IPS DF 4.7 (cell line): ENCODE measurements at regions not wholly inside any gene's neighbourhood (a gene's known extent, or its start where the extent isn't known, plus 50 kb on each side); places are given as distances from the start of the nearest gene placed in this dataset.
"Not testable (repeated sequence)": the region's sequence is repeated elsewhere in the genome, so short reads cannot be mapped to it uniquely, and the experiment has no call there.

ENCODE experiments used
- DNase-seq: peaks from one replicate; pipeline ENCODE4 v3.0.0-alpha.2; 2013; ENCODE audit warnings: low spot score; ENCODE audit errors: extremely low read depth

DNA sequence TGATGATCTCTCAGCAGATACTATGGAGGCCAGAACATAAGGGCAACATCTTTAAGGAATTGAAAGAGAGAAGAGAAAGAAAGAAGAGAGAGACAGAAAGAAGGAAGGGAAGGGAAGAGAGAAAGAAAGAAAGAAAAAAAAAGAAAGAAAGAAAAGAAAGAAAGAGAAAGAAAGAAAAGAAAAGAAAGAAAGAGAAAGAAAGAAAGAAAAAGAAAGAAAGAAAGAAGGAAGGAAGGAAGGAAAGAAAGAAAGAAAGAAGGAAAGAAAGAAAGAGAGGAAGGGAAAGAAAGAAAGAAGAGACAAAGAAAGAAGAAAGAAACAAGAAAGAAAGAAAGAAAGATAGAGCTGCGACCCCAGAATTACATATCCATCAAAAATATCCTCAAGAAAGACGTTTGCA lies 124.9 kb downstream of the CPZ start:
- not testable (repeated sequence) for DNase-seq

DNA sequence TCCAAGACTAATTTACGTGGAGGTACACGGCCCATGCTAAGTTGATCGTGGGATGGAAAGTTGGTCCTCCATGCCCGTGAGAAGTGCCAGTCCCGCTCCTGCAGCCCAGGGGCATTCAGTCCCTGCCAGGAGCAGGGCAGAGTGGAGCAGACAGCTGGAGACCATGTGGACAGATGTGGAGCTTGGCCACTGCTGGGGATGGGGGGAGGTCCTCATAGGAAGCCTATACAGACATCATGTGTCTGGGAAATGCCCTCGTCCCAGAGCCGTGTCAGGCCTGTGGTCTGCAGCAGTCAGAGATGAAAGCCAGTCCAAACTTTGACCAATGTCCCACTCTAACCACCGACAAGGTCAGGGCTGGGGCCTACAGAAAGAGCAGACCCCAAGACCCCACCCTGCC lies 118.4 kb downstream of the CPZ start:
- DNase-seq: no peak

DNA sequence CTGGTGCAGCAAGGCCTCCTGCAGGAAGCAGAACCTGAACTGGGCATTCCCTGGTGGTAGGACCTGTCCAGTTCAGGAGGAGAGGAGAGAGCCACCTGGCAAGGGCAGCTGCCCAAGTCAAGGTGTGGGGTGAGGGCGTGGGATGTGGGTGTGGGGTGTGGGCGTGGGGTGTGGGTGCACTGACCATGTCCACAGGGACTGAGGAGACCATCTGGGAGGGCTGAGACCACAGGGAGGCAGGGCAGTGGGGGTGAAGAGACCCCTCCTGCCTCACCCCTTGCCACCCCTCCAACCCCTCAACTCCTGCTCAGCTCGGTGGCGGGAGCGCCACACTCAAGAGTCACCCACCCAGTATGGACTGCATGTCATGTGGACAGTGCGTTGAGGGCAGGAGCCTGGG lies 117.9 kb downstream of the CPZ start:
- no peak for DNase-seq

DNA sequence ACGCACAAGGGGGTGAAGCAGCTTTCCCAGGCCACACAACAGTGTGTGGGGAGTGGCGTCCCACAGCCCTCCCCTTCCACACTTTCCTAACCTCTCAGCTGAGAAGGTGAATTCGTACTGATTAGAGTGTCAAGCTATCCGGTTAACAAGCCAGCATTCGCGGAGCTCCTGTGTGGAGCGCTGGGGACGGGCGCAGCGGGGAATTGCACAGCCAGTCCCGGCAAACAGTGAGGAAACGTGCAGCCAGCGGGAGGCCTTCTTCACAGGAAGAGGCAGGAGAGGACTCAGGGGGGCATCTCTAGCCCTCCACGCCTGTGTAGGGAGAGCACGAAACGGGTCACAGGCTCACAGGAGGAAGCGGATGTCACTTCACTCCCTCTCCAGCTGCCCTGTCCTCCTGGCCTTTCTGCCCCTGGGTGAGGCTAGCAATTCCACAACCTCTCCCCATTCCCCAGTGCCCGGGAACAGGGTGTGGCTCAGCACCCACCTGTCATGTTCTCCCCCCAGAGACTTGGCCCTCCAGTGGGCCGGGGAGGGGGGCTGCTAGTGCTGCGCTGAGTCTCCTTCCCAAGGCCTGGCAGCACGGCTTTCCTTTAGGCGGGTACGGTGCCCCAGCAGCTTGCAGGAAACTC lies 117.3 kb downstream of the CPZ start:
- no peak for DNase-seq

DNA sequence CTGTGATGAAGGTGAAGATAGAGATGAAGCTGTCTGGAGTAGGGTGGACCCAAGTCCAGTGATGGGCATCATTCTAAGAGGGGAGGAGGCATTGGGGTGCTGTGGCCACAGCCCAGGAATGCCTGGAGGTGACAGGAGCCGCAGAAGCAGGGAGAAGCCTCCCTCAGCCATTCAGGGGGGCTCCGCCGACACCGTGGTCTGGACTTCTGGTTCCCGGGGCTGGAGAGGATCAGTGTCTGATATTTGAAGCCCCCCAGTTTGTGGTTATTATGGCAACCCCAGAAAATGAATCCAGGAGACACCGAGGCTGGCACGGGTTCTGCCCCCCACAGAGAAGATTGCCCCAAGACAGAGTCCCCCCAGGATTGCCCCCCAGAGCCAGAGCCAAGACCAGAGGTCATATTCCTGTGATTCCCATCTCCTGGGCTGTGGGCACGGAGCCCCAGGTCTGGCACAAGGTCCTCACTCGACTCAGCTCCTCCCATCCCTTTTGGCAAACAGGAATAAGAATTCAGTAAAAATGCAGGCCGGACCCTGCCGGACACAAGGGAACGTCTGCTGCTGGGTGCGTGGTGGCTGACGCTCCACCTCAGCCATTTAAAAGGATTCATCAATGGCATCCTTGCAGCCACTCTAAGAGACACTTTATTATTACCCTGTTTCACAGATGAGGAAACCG lies 116.6 kb downstream of the CPZ start:
- no peak for DNase-seq

DNA sequence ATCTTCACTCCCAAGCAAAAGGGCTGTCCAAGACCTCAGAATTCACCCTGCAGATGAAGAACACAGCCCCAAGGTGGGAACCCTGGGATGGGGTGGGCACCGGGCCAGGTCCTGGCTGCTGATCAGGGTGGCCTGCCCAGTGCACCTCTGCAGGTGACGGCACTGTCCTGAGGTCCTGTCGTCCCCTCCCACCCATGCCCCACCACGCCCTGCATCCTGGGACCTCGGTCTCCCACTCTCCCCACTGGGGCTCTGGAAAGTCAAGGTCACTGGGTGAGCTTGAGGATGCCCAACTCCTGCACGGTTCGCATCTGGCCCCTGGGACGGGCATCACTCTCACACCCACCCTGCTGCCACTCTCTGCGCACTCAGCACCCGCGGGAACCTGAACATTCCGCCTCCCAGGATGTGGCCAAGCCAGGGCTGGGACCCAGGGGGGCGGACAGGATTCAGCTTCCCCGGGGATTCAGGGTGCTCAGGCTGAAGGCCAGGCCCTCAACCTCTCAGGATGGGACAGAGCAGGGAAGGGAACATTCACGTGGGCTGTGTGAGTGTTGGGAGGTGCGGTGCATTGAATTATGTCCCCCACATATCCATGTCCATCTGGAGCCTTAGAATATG lies 115.9 kb downstream of the CPZ start:
- no peak for DNase-seq

DNA sequence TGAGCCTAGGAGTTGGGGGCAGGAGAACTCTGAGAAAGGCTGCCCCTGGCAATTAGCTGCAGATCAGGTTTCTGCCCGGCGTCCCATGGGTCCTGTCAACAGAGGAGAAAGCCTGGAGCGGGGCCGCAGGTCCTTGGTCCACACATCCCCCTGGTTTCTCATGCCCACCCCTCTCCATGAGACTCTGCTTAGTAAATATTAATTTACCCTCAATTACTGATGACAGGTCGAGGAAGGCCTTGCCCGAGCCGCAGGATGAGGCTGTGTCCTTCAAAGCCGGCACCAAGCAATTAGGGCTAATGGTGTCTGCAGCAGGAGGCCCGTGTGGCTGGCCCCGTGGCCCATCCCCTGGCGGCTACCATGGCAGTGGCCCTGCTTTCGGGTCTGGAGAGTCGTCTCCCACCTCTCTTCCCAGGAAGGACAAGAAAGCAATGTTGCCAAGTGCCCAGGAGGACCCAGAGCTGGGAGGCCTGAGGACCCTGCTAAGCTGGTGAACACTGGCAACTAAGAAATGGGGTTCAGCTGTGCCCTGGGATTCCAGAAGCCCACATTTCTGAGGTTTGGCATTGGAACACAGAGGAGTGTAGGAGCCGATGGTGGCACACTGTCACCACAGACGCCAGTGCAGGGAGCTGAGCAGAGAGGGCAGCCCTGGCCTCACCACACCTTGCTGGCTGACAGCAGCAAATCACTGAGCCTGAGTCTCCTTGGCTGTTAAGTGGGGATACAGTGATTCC lies 114.6 kb downstream of the CPZ start:
- no peak for DNase-seq

DNA sequence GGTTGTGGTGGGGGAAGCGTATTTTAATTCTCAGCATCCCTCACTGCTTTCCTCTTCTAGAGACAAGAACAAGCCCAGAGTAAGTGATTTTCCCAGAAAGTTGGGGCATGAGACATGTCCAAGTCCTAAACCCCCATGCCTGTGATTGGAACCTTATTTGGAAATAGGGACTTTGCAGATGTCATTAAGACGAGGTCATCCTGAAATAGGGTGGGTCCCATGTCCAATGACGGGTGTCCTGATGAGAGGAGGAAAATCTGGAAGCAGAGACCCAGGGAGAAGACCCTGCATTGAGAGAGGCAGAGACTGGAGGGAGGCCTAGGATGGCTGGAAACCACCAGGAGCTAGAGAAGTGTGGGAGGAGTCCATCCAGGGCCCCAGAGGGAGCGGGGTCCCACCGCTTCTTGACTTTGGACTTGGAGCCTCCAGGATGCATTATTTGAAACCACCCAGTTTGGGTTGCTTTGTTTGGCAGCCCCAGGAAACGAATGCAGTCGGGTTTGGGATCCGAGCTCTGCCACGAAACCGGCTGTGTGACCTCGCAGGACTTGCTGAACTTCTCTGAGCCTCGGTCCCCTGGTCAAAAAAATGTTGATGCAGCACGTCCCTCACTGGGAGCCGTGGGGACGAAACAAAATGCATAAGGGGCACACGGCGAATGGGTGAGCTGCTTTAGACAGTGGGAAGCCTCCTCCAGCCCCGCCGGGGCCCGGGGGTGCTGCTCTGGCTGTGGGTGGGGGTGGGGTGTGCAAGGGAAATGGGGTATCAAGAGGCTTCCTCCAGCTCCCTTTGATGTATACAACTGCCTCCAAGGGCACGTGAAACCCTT lies 113.9 kb downstream of the CPZ start:
- no peak for DNase-seq

DNA sequence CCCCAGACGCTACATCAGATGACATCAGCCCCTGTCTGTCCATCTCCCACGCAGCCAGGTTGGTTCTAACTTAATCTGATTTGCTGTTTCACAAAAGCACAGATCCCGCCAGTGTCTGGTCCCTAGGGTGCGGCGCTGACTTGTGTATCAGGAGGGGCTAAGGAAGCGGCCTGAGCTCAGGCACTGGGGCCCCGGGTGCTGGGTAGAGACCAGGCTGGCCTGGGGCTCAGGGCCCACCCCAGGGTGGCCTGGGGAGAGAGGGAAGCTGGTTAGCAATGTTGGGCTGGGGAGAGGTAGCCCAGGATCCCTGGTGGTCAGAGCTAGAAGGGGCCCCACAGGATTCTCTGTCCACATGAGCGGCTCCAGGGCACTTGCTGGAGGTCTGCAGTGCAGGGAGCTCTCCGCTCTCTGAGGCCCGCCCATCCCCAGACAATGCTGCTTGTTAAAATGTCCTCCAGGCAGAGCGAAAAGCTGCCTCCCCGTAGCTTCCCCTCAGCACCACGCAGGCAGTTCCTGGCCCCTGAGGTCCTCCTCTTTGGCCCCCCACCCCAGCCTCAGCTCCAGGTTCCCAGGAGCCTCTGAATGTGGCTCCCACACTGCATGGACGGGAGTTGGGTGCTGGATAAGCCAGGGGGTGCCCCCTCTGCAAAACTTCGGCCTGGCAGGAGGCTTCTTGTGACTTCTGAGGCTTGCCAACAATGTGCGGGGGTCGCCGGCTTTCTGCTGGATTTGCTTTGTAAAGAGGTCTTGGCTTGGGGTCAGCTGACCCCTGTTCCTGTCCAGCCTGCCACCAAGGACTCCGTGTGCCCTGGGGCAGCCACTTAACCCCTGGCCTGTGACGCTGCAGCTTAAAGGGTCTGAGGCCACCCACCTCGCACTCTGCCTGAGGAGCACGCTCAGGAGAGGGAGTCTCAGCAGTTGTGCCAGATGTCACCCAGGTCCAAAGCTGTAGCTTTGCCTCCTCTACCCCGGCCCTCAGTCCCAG lies 112.9 kb downstream of the CPZ start:
- DNase-seq: no peak

DNA sequence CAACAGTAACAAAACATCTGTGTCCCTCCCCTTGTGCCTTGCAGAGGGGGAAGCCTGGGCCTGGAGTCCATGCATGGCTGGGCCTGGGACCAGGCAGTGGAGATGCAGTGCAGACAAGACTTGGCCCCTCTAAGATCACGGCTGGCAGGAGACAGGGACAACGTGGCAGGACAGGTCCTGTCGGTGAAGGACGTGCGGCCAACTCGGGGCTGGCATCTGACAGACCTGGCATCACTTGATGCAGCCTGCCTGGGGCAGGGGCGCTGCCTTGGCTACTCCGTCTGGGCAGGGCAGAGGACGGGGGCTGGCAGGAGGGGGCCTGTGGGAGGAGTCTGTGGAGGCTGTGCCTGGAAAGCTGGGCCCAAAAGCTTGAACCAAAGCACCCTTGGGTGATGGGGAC lies 112.1 kb downstream of the CPZ start:
- DNase-seq: no peak

DNA sequence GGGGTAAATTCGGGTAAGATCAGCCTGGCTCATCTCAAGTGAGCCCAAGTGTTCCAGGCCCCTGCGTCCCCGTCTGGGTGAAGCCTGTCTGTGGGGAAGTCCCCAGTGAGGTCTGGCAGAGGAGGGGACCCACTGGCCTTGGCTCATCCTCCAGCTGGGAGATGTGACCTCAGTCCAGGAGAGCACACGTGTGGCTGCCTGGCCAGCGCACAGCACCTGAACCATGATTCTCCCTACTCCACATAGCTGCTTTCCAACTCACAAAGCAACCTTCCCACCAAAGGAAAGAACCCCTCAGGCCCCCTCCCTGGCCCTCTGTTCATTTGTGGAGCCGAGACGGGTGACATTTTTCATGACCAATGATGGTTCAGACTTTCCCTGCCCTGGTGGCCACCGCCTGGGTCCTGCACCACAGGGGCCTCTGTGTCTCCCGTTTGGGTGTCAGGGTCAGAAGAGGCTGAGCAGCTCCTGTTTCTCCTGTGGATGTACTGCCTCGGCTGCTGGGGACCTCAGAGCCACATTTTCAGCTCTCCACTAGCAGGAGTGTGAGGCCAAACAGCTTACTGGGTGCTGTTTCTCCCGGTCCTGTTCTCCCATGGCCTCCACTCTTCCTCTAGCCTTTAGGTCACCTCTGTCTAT lies 111.4 kb downstream of the CPZ start:
- no peak for DNase-seq

DNA sequence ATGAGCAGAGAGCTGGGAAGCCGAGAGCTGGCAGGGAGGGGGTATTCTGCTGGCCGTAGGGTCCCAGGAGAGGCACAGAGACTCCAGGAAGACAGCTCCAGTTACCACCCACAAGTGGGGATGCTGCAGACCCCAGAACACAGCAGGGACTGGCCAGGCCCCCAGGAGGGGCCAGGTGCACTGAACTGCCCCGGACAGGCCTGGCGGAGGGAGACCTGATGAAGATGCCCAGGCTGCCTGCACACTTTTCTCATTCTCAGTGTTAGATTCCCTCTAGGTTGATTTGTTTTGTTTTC lies 110.8 kb downstream of the CPZ start:
- no peak for DNase-seq

DNA sequence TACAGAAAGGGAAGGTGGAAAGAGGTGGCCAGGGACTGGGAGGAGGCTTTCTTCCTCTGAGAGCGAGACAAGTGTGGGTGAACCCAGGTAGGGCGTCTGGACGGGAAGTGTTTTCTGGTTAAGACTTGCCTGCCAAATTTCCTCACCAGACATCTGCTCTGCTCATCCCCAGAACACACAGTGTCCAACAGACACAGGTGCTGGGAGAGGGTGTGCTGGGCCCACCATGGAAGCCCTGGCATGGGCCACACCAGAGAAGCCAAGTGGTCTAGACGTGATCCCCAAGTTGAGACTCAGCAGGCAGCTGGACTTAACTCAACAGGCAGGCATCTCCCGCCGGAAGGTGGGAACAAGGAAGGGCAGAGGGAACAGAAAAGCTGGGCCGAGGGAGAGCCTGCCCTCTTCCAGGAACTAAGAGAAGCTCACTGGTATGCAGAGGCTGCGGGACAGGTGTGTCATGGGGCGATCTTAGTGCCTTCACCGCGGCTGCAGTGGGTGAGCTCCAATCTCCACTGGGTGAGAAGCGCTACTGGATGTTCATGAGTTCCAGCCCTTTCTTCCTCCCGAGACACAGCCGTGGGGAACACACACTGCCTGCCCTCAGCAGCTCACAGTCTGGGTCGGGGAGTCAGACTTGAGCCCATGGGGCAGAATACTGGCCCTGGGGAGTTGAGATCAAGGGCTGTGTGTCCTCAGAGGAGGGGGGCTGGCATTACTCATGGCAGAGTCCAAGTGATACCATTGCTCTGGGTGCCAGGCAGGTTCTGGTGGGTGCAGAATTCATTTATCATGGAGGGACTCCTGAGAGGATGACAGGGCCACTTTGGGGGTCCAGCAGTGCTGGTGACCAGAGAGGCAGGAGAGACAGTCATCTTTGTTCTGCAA lies 110.2 kb downstream of the CPZ start:
- no peak for DNase-seq

DNA sequence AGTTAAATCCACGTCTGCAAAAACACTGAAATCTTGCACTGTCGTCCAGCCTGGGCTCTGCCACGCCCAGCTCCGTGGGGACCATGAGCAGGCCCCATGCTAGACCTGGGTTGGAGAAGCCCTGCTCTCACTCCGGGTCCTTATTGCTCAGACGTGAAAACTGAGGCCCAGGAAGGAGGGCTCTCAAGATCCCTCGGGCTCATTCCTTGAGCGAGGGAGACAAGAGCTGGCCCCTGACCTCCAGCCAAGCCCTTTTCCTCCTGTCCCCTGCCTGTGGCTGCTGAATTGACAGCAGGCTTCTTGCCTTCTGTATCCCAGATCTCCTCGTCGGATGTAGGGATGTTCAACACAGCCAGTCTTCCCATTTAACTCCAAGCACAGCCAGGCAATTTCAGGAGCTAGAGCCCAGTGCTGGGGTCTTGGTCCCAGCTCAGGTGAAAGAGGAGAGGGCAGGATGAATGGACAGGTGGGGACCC lies 109.5 kb downstream of the CPZ start:
- DNase-seq: no peak

DNA sequence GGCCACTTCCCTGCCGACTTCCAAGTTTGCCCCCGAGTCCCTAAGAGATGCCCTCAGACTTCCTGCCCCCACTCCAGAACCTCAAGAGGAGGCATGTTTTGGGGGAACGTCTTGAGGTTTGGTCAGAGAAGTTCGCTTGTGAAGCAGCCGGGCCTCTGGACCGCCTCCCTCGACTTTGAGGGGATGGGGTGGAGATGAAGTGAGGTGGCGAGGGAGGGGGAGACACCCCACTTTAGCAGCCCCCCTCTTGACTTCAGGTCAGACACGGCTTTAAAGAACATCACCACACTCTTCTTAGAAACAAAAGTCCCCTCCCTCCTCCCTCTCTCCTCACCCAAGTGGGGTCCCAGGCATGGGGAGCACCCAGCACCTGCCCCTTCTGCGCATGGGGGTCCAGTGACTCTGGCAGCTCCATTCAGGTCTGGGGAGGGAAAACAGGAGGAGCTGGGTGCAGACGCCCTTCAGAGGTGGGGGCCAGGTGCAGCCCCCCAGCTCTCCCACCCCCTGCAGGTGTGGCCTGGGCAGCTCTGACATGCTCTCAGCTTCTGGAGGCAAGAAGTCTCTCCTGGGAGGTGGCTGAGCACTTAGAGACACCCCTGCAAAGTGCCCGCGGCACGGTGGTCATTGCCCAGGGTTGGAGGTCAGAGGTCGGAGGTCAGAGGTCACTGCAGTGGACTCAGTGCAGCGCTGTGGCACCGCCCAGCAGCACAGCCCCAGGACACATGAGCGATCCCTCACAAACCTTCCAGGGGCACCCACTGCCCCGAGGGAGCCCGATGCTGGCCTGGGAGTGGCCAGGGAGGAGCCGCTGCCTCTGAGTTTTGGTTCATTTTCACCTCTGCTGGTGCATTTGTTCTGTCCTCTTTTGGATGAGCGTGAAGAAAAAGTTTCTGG lies 108.8 kb downstream of the CPZ start:
- DNase-seq: no peak

DNA sequence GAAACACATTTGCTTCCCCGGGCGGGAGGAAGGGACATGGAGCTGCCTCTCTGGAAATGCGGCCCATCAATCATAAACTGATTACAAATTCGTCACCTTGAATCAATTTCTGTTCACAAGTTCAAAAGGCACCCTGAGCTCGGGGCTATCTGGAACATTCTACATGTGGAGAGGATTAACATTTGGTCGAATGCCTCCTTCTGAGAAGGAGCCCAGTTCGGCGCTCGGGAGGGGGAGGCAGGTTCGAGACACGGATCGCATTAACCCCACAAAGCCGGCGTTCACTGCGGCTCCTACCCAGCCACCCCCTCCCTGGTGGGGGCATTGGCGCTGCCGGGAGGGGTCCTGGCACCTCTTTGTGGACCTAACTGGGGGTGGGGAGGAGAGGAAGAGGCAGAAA lies 108.0 kb downstream of the CPZ start:
- no peak for DNase-seq

DNA sequence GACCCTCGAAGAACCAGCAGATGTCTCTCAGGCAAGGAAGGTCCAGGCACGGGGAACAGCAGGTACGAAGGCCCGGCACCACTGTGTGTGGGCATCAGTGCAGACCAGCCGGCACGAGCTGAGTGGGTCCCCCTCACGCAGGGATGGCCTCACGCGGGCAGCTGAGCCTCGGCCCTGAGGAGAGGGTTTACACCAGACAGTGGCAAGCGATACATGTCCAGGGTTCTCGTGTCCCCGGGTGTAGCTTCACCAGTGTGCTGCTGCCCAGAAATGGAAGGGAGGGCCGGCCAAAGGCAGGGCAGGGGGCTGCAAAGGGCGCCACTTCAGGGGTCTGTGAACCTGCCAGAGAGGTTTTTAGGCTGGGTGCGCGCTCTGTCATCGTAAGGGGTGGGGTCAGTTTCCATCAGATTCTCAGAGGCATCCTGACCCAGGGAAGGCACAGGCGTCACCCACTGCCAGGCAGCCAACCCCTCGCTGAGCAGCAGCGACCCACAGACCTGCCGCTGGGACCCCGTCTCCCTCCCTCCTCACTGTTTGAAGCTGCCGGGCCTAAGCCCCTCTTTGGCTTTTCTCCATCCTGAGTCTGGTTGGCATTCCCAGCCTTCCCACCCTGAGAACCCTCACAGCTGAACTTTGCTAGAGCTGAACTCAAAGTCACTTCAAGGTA lies 107.0 kb downstream of the CPZ start:
- DNase-seq: no peak
